Suprapubic skin (tissue), 3 donors: ENCODE measurements at regions not wholly inside any gene's neighbourhood (a gene's known extent, or its start where the extent isn't known, plus 50 kb on each side); places are given as distances from the start of the nearest gene placed in this dataset.

Experiments
- CTCF ChIP-seq, 2 donors: fragments of 200-600 bp in 1 of 2; fragments of 450-650 bp in 1 of 2; sonication (generic) in 1 of 2; IDR thresholded peaks; one replicate each; pipeline ENCODE4 v1.5.1; 2016 to 2019; ENCODE audit warnings: antibody characterized with exemption in 2 of 2, mild to moderate bottlenecking in 1 of 2, moderate library complexity in 1 of 2
- EP300 ChIP-seq: sonication (generic); formaldehyde crosslinking; IDR thresholded peaks from one replicate; pipeline ENCODE4 v1.6.1; 2017; ENCODE audit warnings: antibody characterized with exemption
- POLR2A ChIP-seq, 2 donors: fragments of 450-650 bp; IDR thresholded peaks; one replicate each; pipeline ENCODE4 v1.6.1; 2017; ENCODE audit warnings: antibody characterized with exemption in 2 of 2, mild to moderate bottlenecking in 2 of 2, moderate library complexity in 2 of 2

- TF ChIP-seq EP300 (no peak), CTCF (IDR thresholded peaks at IDR 0.05) (no peak), POLR2A (IDR thresholded peaks at IDR 0.05) (no peak)
Observed at GRCh38 chr6:91106083-91106482, 519.2 kb upstream of the MAP3K7 start.
